ENCODE measurements at regions not wholly inside any gene's neighbourhood (a gene's known extent, or its start where the extent isn't known, plus 50 kb on each side); places are given as distances from the start of the nearest gene placed in this dataset.

DNA sequence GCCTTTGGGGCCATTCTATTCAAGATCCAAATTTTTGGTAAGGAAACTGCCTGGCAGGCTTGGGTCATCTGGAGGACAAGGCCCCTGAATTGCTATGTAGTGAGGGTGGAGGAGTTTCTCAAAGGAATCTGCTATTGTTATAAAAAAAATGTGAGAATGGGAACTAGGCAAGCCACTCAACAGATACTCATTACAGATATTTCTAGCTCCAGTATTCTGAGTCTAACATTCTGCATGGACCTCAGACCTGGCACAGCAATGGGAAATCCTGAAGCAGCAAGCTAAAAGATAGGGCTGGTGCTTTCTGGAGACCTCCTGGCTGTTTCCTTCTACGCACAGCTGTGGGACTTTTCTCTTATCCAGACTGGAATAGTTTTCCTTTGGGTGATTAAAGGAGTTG lies 430.7 kb upstream of the RBMS3 start:
- TF ChIP-seq CTCF (conservative IDR thresholded peaks at IDR 0.05; ENCODE audit: low read depth, low read length) (no peak), EZH2phosphoT487 (IDR thresholded peaks at IDR 0.05; ENCODE audit: borderline replicate concordance, low read length) (no peak), EZH2 (IDR thresholded peaks at IDR 0.05; ENCODE audit: low read length, unreplicated experiment) (no peak)
